Stimulated activated naive CD8-positive, alpha-beta T cell treated with anti-CD3 and anti-CD28 coated beads, Interleukin-15, amount 100 ng/mL, for 72 hours (primary cell): ENCODE measurements at regions not wholly inside any gene's neighbourhood (a gene's known extent, or its start where the extent isn't known, plus 50 kb on each side); places are given as distances from the start of the nearest gene placed in this dataset.
"Not testable (repeated sequence)": the region's sequence is repeated elsewhere in the genome, so short reads cannot be mapped to it uniquely, and the experiment has no call there.

Experiments used
- ATAC-seq: fragments of 150-1000 bp; cut with Tn5 transposase; 2 replicates; pipeline ENCODE4 v1.10.0; 2021; ENCODE audit warnings: mild to moderate bottlenecking, moderate library complexity
- DNase-seq, 2 donors: peaks; one replicate each; pipeline ENCODE4 v3.0.0; 2021 to 2022
- H3K27ac Mint-ChIP-seq, 2 donors: one replicate each; pipeline ENCODE4 v1.8.0; 2022; ENCODE audit warnings: mild to moderate bottlenecking in 2 of 2, mixed read lengths in 2 of 2, moderate library complexity in 2 of 2
- H3K27me3 Mint-ChIP-seq: one replicate; pipeline ENCODE4 v1.8.0; 2022; ENCODE audit warnings: mixed read lengths
- H3K4me1 Mint-ChIP-seq: one replicate; pipeline ENCODE4 v1.8.0; 2022; ENCODE audit warnings: mild to moderate bottlenecking, mixed read lengths
- H3K4me3 Mint-ChIP-seq, 2 donors: one replicate each; pipeline ENCODE4 v1.8.0; 2022; ENCODE audit warnings: mild to moderate bottlenecking in 2 of 2, mixed read lengths in 2 of 2, moderate library complexity in 1 of 2
- H3K9me3 Mint-ChIP-seq, 2 donors: one replicate each; pipeline ENCODE4 v1.8.0; 2022; ENCODE audit warnings: mixed read lengths in 2 of 2

GRCh38 chr4:174383783-174384182 is 100.1 kb downstream of the CEP44 start:
- DNase-seq (no peak), ATAC-seq (no peak)
- Mint-ChIP-seq H3K27ac (no peak overlapping the region), H3K4me3 (no peak overlapping the region), H3K27me3 (no peaks in the 10 kb centered on the region), H3K4me1 (no peaks in the 10 kb centered on the region), H3K9me3 (no peaks in the 10 kb centered on the region)

- H3K4me1 Mint-ChIP-seq, ATAC-seq, H3K4me3 Mint-ChIP-seq, H3K27ac Mint-ChIP-seq, H3K9me3 Mint-ChIP-seq, DNase-seq, H3K27me3 Mint-ChIP-seq: not testable (repeated sequence)
Observed at GRCh38 chr4:174382938-174383605, 99.4 kb downstream of the CEP44 start.
